ENCODE measurements at regions not wholly inside any gene's neighbourhood (a gene's known extent, or its start where the extent isn't known, plus 50 kb on each side); places are given as distances from the start of the nearest gene placed in this dataset.

- DNase-seq (ENCODE audit: low spot score), result no peak
These were observed 455.9 kb upstream of the SOX11 start for GRCh38 chr2:5236249-5236648.

- DNase-seq (ENCODE audit: low spot score), result no peak
These were observed 449.4 kb upstream of the SOX11 start for GRCh38 chr2:5242751-5243150.

GRCh38 chr2:5250482-5250881 is 441.7 kb upstream of the SOX11 start:
- no peak for DNase-seq (ENCODE audit: low spot score)

- DNase-seq (ENCODE audit: low spot score), result no peak
These were observed 438.9 kb upstream of the SOX11 start for GRCh38 chr2:5253263-5253662.

- no peak for DNase-seq (ENCODE audit: low spot score)
These were observed 437.3 kb upstream of the SOX11 start for GRCh38 chr2:5254791-5255332.

- no peak for DNase-seq (ENCODE audit: low spot score)
These were observed 428.9 kb upstream of the SOX11 start for GRCh38 chr2:5263291-5263690.

- DNase-seq (ENCODE audit: low spot score), result no peak
These were observed 427.8 kb upstream of the SOX11 start for GRCh38 chr2:5264361-5264760.

- no peak for DNase-seq (ENCODE audit: low spot score)
These were observed 407.1 kb upstream of the SOX11 start for GRCh38 chr2:5285061-5285460.

GRCh38 chr2:5285872-5286769 is 406.1 kb upstream of the SOX11 start:
- DNase-seq (ENCODE audit: low spot score), result no peak

GRCh38 chr2:5287558-5288334 is 404.4 kb upstream of the SOX11 start:
- no peak for DNase-seq (ENCODE audit: low spot score)

GRCh38 chr2:5290900-5291546 is 401.2 kb upstream of the SOX11 start:
- DNase-seq (ENCODE audit: low spot score), result no peak

- DNase-seq (ENCODE audit: low spot score), result no peak
These were observed 387.5 kb upstream of the SOX11 start for GRCh38 chr2:5304640-5305039.

GRCh38 chr2:5315041-5315440 is 377.1 kb upstream of the SOX11 start:
- DNase-seq (ENCODE audit: low spot score), result no peak

GRCh38 chr2:5315512-5315911 is 376.7 kb upstream of the SOX11 start:
- no peak for DNase-seq (ENCODE audit: low spot score)

- no peak for DNase-seq (ENCODE audit: low spot score)
These were observed 376.1 kb upstream of the SOX11 start for GRCh38 chr2:5316001-5316490.

- DNase-seq (ENCODE audit: low spot score), result no peak
These were observed 372.7 kb upstream of the SOX11 start for GRCh38 chr2:5319493-5319892.

GRCh38 chr2:5322396-5322795 is 369.8 kb upstream of the SOX11 start:
- no peak for DNase-seq (ENCODE audit: low spot score)

- DNase-seq (ENCODE audit: low spot score), result no peak
These were observed 366.7 kb upstream of the SOX11 start for GRCh38 chr2:5325523-5325922.

GRCh38 chr2:5328826-5329225 is 363.4 kb upstream of the SOX11 start:
- no peak for DNase-seq (ENCODE audit: low spot score)

- no peak for DNase-seq (ENCODE audit: low spot score)
These were observed 362.4 kb upstream of the SOX11 start for GRCh38 chr2:5329763-5330162.

GRCh38 chr2:5330961-5331360 is 361.2 kb upstream of the SOX11 start:
- no peak for DNase-seq (ENCODE audit: low spot score)

GRCh38 chr2:5332925-5333324 is 359.3 kb upstream of the SOX11 start:
- DNase-seq (ENCODE audit: low spot score), result no peak

Data from putamen (tissue), 1 donor.